HG03097 (cell line): ENCODE measurements at regions not wholly inside any gene's neighbourhood (a gene's known extent, or its start where the extent isn't known, plus 50 kb on each side); places are given as distances from the start of the nearest gene placed in this dataset.
"Not testable (repeated sequence)": the region's sequence is repeated elsewhere in the genome, so short reads cannot be mapped to it uniquely, and the experiment has no call there.

ENCODE experiments used
- ATAC-seq: cut with Tn5 transposase; IDR thresholded peaks from one replicate; pipeline ENCODE4 v1.9.1; 2021; ENCODE audit not compliant: unreplicated experiment, low FRiP score

GRCh38 chr3:118144919-118145318 lies 889.7 kb downstream of the IGSF11 start:
- no peak for ATAC-seq

- no peak for ATAC-seq
Observed at GRCh38 chr3:118146658-118147375, 887.8 kb downstream of the IGSF11 start.

- ATAC-seq: no peak
Observed at GRCh38 chr3:118151164-118151563, 883.5 kb downstream of the IGSF11 start.

- not testable (repeated sequence) for ATAC-seq
Observed at GRCh38 chr3:118162627-118163588, 871.7 kb downstream of the IGSF11 start.

- no peak for ATAC-seq
Observed at GRCh38 chr3:118165413-118165812, 869.2 kb downstream of the IGSF11 start.

- ATAC-seq: no peak
Observed at GRCh38 chr3:118167571-118167970, 867.1 kb downstream of the IGSF11 start.

GRCh38 chr3:118168175-118168574 lies 866.5 kb downstream of the IGSF11 start:
- no peak for ATAC-seq

GRCh38 chr3:118171236-118171852 lies 863.3 kb downstream of the IGSF11 start:
- no peak for ATAC-seq

- ATAC-seq: no peak
Observed at GRCh38 chr3:118180853-118181252, 853.8 kb downstream of the IGSF11 start.

- no peak for ATAC-seq
Observed at GRCh38 chr3:118181274-118181673, 853.4 kb downstream of the IGSF11 start.

GRCh38 chr3:118186051-118186450 lies 848.6 kb downstream of the IGSF11 start:
- ATAC-seq: no peak

GRCh38 chr3:118187221-118187620 lies 847.4 kb downstream of the IGSF11 start:
- ATAC-seq: no peak

GRCh38 chr3:118196183-118196582 lies 838.5 kb downstream of the IGSF11 start:
- no peak for ATAC-seq

GRCh38 chr3:118199044-118199443 lies 835.6 kb downstream of the IGSF11 start:
- no peak for ATAC-seq

GRCh38 chr3:118204052-118204656 lies 830.5 kb downstream of the IGSF11 start:
- no peak for ATAC-seq

- ATAC-seq: no peak
Observed at GRCh38 chr3:118207271-118207670, 827.4 kb downstream of the IGSF11 start.

GRCh38 chr3:118208642-118209041 lies 826.0 kb downstream of the IGSF11 start:
- ATAC-seq: no peak

- ATAC-seq: no peak
Observed at GRCh38 chr3:118213892-118214291, 820.8 kb downstream of the IGSF11 start.

- no peak for ATAC-seq
Observed at GRCh38 chr3:118226206-118226605, 808.4 kb downstream of the IGSF11 start.

GRCh38 chr3:118227191-118227590 lies 807.5 kb downstream of the IGSF11 start:
- no peak for ATAC-seq

- no peak for ATAC-seq
Observed at GRCh38 chr3:118228151-118228550, 806.5 kb downstream of the IGSF11 start.
